HEK293 (cell line): ENCODE measurements at regions not wholly inside any gene's neighbourhood (a gene's known extent, or its start where the extent isn't known, plus 50 kb on each side); places are given as distances from the start of the nearest gene placed in this dataset.

Source experiments
- ZBTB8A ChIP-seq: fragments of 450-650 bp; formaldehyde crosslinking; IDR thresholded peaks from 2 replicates; pipeline ENCODE4 v1.5.1; 2016; ENCODE audit warnings: missing biosample characterization, missing genetic modification characterization
- ZFP37 ChIP-seq: fragments of 450-650 bp; formaldehyde crosslinking; IDR thresholded peaks from 2 replicates; pipeline ENCODE4 v1.5.1; 2016; ENCODE audit warnings: missing biosample characterization, missing genetic modification characterization
- ZNF23 ChIP-seq: fragments of 450-650 bp; formaldehyde crosslinking; IDR thresholded peaks from 2 replicates; pipeline ENCODE4 v1.5.1; 2016; ENCODE audit warnings: missing biosample characterization, missing genetic modification characterization, borderline replicate concordance
- ZNF426 ChIP-seq: fragments of 450-650 bp; formaldehyde crosslinking; IDR thresholded peaks from 2 replicates; pipeline ENCODE4 v1.5.1; 2017; ENCODE audit warnings: missing biosample characterization, missing genetic modification characterization, mild to moderate bottlenecking, inconsistent platforms, moderate library complexity
- TF ChIP-seq, protein P1 (sequence below): fragments of 450-650 bp; formaldehyde crosslinking; IDR thresholded peaks from 2 replicates; pipeline ENCODE4 v1.5.1; 2016; ENCODE audit warnings: missing biosample characterization, missing genetic modification characterization
- TF ChIP-seq, protein P2 (sequence below): fragments of 450-650 bp; formaldehyde crosslinking; IDR thresholded peaks from 2 replicates; pipeline ENCODE4 v1.5.1; 2016; ENCODE audit warnings: missing biosample characterization, missing genetic modification characterization

DNA sequence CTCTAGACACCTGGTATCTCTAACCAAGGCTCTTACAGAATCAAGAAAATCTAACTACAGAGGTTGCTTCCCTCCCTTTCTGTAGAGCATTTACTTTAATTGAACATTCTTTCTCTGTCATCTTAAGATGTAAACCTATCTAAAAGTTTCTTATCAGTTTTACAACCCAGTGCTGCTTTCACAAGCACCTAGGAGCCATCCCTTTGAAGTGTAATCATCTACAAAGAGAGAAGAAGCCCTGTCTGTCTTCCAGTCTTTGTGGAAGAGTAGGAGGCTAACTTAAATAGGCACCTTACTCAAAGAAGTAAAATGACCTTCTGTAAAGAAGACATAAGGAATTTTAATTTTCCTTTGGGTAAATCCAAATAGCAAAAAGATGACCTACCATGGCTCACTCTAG is 763.9 kb upstream of the LRFN5 start:
- TF ChIP-seq, protein P1, sequence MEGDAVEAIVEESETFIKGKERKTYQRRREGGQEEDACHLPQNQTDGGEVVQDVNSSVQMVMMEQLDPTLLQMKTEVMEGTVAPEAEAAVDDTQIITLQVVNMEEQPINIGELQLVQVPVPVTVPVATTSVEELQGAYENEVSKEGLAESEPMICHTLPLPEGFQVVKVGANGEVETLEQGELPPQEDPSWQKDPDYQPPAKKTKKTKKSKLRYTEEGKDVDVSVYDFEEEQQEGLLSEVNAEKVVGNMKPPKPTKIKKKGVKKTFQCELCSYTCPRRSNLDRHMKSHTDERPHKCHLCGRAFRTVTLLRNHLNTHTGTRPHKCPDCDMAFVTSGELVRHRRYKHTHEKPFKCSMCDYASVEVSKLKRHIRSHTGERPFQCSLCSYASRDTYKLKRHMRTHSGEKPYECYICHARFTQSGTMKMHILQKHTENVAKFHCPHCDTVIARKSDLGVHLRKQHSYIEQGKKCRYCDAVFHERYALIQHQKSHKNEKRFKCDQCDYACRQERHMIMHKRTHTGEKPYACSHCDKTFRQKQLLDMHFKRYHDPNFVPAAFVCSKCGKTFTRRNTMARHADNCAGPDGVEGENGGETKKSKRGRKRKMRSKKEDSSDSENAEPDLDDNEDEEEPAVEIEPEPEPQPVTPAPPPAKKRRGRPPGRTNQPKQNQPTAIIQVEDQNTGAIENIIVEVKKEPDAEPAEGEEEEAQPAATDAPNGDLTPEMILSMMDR = no peak
- TF ChIP-seq ZNF426 (tag by site-specific recombination) = no peak
- no peak for TF ChIP-seq ZBTB8A (tag by site-specific recombination)
- TF ChIP-seq ZFP37 (tag by site-specific recombination) = no peak
- no peak for TF ChIP-seq ZNF23 (tag by site-specific recombination)
- TF ChIP-seq, protein P2, sequence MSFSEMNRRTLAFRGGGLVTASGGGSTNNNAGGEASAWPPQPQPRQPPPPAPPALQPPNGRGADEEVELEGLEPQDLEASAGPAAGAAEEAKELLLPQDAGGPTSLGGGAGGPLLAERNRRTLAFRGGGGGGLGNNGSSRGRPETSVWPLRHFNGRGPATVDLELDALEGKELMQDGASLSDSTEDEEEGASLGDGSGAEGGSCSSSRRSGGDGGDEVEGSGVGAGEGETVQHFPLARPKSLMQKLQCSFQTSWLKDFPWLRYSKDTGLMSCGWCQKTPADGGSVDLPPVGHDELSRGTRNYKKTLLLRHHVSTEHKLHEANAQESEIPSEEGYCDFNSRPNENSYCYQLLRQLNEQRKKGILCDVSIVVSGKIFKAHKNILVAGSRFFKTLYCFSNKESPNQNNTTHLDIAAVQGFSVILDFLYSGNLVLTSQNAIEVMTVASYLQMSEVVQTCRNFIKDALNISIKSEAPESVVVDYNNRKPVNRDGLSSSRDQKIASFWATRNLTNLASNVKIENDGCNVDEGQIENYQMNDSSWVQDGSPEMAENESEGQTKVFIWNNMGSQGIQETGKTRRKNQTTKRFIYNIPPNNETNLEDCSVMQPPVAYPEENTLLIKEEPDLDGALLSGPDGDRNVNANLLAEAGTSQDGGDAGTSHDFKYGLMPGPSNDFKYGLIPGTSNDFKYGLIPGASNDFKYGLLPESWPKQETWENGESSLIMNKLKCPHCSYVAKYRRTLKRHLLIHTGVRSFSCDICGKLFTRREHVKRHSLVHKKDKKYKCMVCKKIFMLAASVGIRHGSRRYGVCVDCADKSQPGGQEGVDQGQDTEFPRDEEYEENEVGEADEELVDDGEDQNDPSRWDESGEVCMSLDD = no peak
